ENCODE measurements at regions not wholly inside any gene's neighbourhood (a gene's known extent, or its start where the extent isn't known, plus 50 kb on each side); places are given as distances from the start of the nearest gene placed in this dataset.

GRCh38 chrX:33385546-33385945 is 174.2 kb upstream of the DMD start:
- H3K4me3 ChIP-seq (ENCODE audit: low read depth, low read length): no peak overlapping the region
- TF ChIP-seq CTCF (IDR thresholded peaks at IDR 0.05; ENCODE audit: control insufficient read depth, extremely low read depth, insufficient read depth): no peak
- DNase-seq (ENCODE audit: low read depth): no peak

- no peak for TF ChIP-seq CTCF (IDR thresholded peaks at IDR 0.05; ENCODE audit: control insufficient read depth, extremely low read depth, insufficient read depth)
- H3K4me3 ChIP-seq (ENCODE audit: low read depth, low read length): no peak overlapping the region
- DNase-seq (ENCODE audit: low read depth): no peak
Observed at GRCh38 chrX:33379839-33380238, 168.5 kb upstream of the DMD start.

GRCh38 chrX:33357606-33358005 is 146.3 kb upstream of the DMD start:
- H3K4me3 ChIP-seq (ENCODE audit: low read depth, low read length): no peak overlapping the region
- no peak for DNase-seq (ENCODE audit: low read depth)
- TF ChIP-seq CTCF (IDR thresholded peaks at IDR 0.05; ENCODE audit: control insufficient read depth, extremely low read depth, insufficient read depth): no peak

- DNase-seq (ENCODE audit: low read depth): no peak
- no peak overlapping the region for H3K4me3 ChIP-seq (ENCODE audit: low read depth, low read length)
- TF ChIP-seq CTCF (IDR thresholded peaks at IDR 0.05; ENCODE audit: control insufficient read depth, extremely low read depth, insufficient read depth): no peak
Observed at GRCh38 chrX:33339219-33339618, 127.9 kb upstream of the DMD start.

- TF ChIP-seq CTCF (IDR thresholded peaks at IDR 0.05; ENCODE audit: control insufficient read depth, extremely low read depth, insufficient read depth): peak; percentile 62
- H3K4me3 ChIP-seq (ENCODE audit: low read depth, low read length): no peak overlapping the region
- DNase-seq (ENCODE audit: low read depth): no peak
Observed at GRCh38 chrX:33336783-33337182, 125.4 kb upstream of the DMD start.

- no peak for DNase-seq (ENCODE audit: low read depth)
- no peak overlapping the region for H3K4me3 ChIP-seq (ENCODE audit: low read depth, low read length)
- no peak for TF ChIP-seq CTCF (IDR thresholded peaks at IDR 0.05; ENCODE audit: control insufficient read depth, extremely low read depth, insufficient read depth)
Observed at GRCh38 chrX:33333271-33333670, 121.9 kb upstream of the DMD start.

GRCh38 chrX:33330798-33331197 is 119.4 kb upstream of the DMD start:
- DNase-seq (ENCODE audit: low read depth): no peak
- no peak for TF ChIP-seq CTCF (IDR thresholded peaks at IDR 0.05; ENCODE audit: control insufficient read depth, extremely low read depth, insufficient read depth)

More at GRCh38 chrX:33330798-33331197, 119.4 kb upstream of the DMD start:
- H3K4me3 ChIP-seq (ENCODE audit: low read depth, low read length): no peak overlapping the region
